DND-41 (cell line): ENCODE measurements at regions not wholly inside any gene's neighbourhood (a gene's known extent, or its start where the extent isn't known, plus 50 kb on each side); places are given as distances from the start of the nearest gene placed in this dataset.
"Not testable (repeated sequence)": the region's sequence is repeated elsewhere in the genome, so short reads cannot be mapped to it uniquely, and the experiment has no call there.

Experiments
- ATAC-seq: fragments of 200-7000 bp; cut with Tn5 transposase; 3 replicates; pipeline ENCODE4 v1.9.1; 2021; ENCODE audit warnings: low read depth; ENCODE audit not compliant: insufficient read depth
- DNase-seq: peaks from one replicate; pipeline ENCODE4 v3.0.0-alpha.2; 2020
- H2AFZ ChIP-seq: 2 replicates; pipeline ENCODE4 v1.6.0; 2012; ENCODE audit warnings: low read depth, low read length
- H3K27ac ChIP-seq: 2 replicates; pipeline ENCODE4 v1.5.1; 2012; ENCODE audit warnings: low read length, inconsistent platforms
- H3K27me3 ChIP-seq: fragments of 200-600 bp; sonication (generic); 2 replicates; pipeline ENCODE4 v1.6.0; 2012; ENCODE audit warnings: low read length, mild to moderate bottlenecking, inconsistent platforms; ENCODE audit not compliant: insufficient read depth, poor library complexity
- H3K36me3 ChIP-seq: 2 replicates; pipeline ENCODE4 v1.5.1; 2012; ENCODE audit warnings: low read length, inconsistent platforms; ENCODE audit not compliant: insufficient read depth
- H3K4me1 ChIP-seq: 2 replicates; pipeline ENCODE4 v1.5.1; 2012; ENCODE audit warnings: mild to moderate bottlenecking, low read length; ENCODE audit not compliant: insufficient read depth
- H3K4me2 ChIP-seq: 2 replicates; pipeline ENCODE4 v1.6.0; 2012; ENCODE audit warnings: mild to moderate bottlenecking, moderate library complexity, low read length, inconsistent platforms; ENCODE audit not compliant: insufficient read depth
- H3K4me3 ChIP-seq, 2 experiments: fragments of 200-600 bp in 1 of 2; shearing (Covaris generic) in 1 of 2; 2 replicates each; pipeline ENCODE4 v1.5.1; 2012 to 2016; ENCODE audit warnings: inconsistent platforms in 2 of 2, low read length in 2 of 2, mild to moderate bottlenecking in 2 of 2, low read depth in 1 of 2, moderate library complexity in 1 of 2
- H3K79me2 ChIP-seq: 2 replicates; pipeline ENCODE4 v1.6.0; 2012; ENCODE audit warnings: low read length, inconsistent platforms; ENCODE audit not compliant: insufficient read depth
- H3K9ac ChIP-seq: 2 replicates; pipeline ENCODE4 v1.6.0; 2012; ENCODE audit warnings: low read depth, mild to moderate bottlenecking, inconsistent platforms, low read length, moderate library complexity
- H3K9me3 ChIP-seq: 2 replicates; pipeline ENCODE4 v1.5.1; 2012; ENCODE audit warnings: low read length, moderate library complexity, mild to moderate bottlenecking, inconsistent platforms; ENCODE audit not compliant: insufficient read depth, severe bottlenecking
- H4K20me1 ChIP-seq: 2 replicates; pipeline ENCODE4 v1.6.0; 2012; ENCODE audit warnings: low read length; ENCODE audit not compliant: insufficient read depth

- H3K27ac ChIP-seq, H4K20me1 ChIP-seq, H3K4me3 ChIP-seq, H3K36me3 ChIP-seq, H3K4me2 ChIP-seq, H2AFZ ChIP-seq, DNase-seq, H3K9ac ChIP-seq, H3K79me2 ChIP-seq, H3K27me3 ChIP-seq, H3K9me3 ChIP-seq, ATAC-seq, H3K4me1 ChIP-seq: not testable (repeated sequence)
Observed at GRCh38 chr21:9074772-9075171, 1446.6 kb upstream of the TPTE start.

- not testable (repeated sequence) for H3K4me2 ChIP-seq, H3K4me1 ChIP-seq, H3K9me3 ChIP-seq, H3K9ac ChIP-seq, H2AFZ ChIP-seq, H4K20me1 ChIP-seq, H3K27ac ChIP-seq, H3K79me2 ChIP-seq, H3K27me3 ChIP-seq, H3K36me3 ChIP-seq, DNase-seq, ATAC-seq, H3K4me3 ChIP-seq
Observed at GRCh38 chr21:9083091-9083826, 1438.1 kb upstream of the TPTE start.

GRCh38 chr21:9086299-9086698 lies 1435.1 kb upstream of the TPTE start:
- not testable (repeated sequence) for H3K27ac ChIP-seq, H4K20me1 ChIP-seq, H3K79me2 ChIP-seq, H3K4me3 ChIP-seq, H3K4me2 ChIP-seq, H3K36me3 ChIP-seq, H3K27me3 ChIP-seq, H3K4me1 ChIP-seq, ATAC-seq, H3K9me3 ChIP-seq, H3K9ac ChIP-seq, DNase-seq, H2AFZ ChIP-seq

- H3K4me1 ChIP-seq, H3K9me3 ChIP-seq, H3K4me3 ChIP-seq, H3K27me3 ChIP-seq, H3K9ac ChIP-seq, DNase-seq, H4K20me1 ChIP-seq, H2AFZ ChIP-seq, H3K79me2 ChIP-seq, H3K36me3 ChIP-seq, ATAC-seq, H3K27ac ChIP-seq, H3K4me2 ChIP-seq: not testable (repeated sequence)
Observed at GRCh38 chr21:9087816-9088215, 1433.6 kb upstream of the TPTE start.

GRCh38 chr21:9129741-9130140 lies 1391.6 kb upstream of the TPTE start:
- H3K27ac ChIP-seq, ATAC-seq, H3K9ac ChIP-seq, DNase-seq, H3K4me3 ChIP-seq, H3K27me3 ChIP-seq, H3K4me1 ChIP-seq, H3K4me2 ChIP-seq, H2AFZ ChIP-seq, H3K36me3 ChIP-seq, H3K9me3 ChIP-seq, H3K79me2 ChIP-seq, H4K20me1 ChIP-seq: not testable (repeated sequence)

- H3K27me3 ChIP-seq, H3K4me1 ChIP-seq, H3K36me3 ChIP-seq, DNase-seq, H3K9me3 ChIP-seq, ATAC-seq, H2AFZ ChIP-seq, H3K4me3 ChIP-seq, H3K4me2 ChIP-seq, H3K27ac ChIP-seq, H4K20me1 ChIP-seq, H3K79me2 ChIP-seq, H3K9ac ChIP-seq: not testable (repeated sequence)
Observed at GRCh38 chr21:9130817-9131216, 1390.6 kb upstream of the TPTE start.
